GM23248 (cell line): ENCODE measurements at regions not wholly inside any gene's neighbourhood (a gene's known extent, or its start where the extent isn't known, plus 50 kb on each side); places are given as distances from the start of the nearest gene placed in this dataset.
"Not testable (repeated sequence)": the region's sequence is repeated elsewhere in the genome, so short reads cannot be mapped to it uniquely, and the experiment has no call there.

Experiments used
- DNase-seq: peaks from one replicate; pipeline ENCODE4 v3.0.0-alpha.2; 2015
- H2AFZ ChIP-seq: fragments of 200-600 bp; sonication (generic); 2 replicates; pipeline ENCODE4 v1.6.1; 2016; ENCODE audit warnings: antibody characterized with exemption
- H3F3A ChIP-seq: fragments of 200-600 bp; sonication (generic); 2 replicates; pipeline ENCODE4 v1.6.1; 2016; ENCODE audit warnings: mild to moderate bottlenecking, antibody characterized with exemption, mixed run types; ENCODE audit not compliant: insufficient read depth
- H3K27ac ChIP-seq: fragments of 200-600 bp; sonication (generic); 2 replicates; pipeline ENCODE4 v1.5.1; 2016; ENCODE audit warnings: mild to moderate bottlenecking
- H3K27me3 ChIP-seq: fragments of 200-600 bp; sonication (generic); replicated peaks from 2 replicates; pipeline ENCODE4 v1.6.1; 2016; ENCODE audit warnings: mild to moderate bottlenecking; ENCODE audit not compliant: insufficient read depth
- H3K36me3 ChIP-seq: fragments of 200-600 bp; sonication (generic); 2 replicates; pipeline ENCODE4 v1.6.1; 2016; ENCODE audit warnings: low read depth, mild to moderate bottlenecking
- H3K4me1 ChIP-seq: fragments of 200-600 bp; sonication (generic); 2 replicates; pipeline ENCODE4 v1.6.1; 2016; ENCODE audit warnings: mild to moderate bottlenecking; ENCODE audit not compliant: insufficient read depth
- H3K4me2 ChIP-seq: fragments of 200-600 bp; sonication (generic); one replicate; pipeline ENCODE4 v1.6.1; 2016; ENCODE audit warnings: mild to moderate bottlenecking; ENCODE audit not compliant: unreplicated experiment
- H3K4me3 ChIP-seq: fragments of 200-600 bp; sonication (generic); 2 replicates; pipeline ENCODE4 v1.5.1; 2016; ENCODE audit warnings: mild to moderate bottlenecking
- H3K79me2 ChIP-seq: fragments of 200-600 bp; sonication (generic); 2 replicates; pipeline ENCODE4 v1.6.1; 2016; ENCODE audit warnings: mild to moderate bottlenecking; ENCODE audit not compliant: insufficient read depth
- H3K9ac ChIP-seq: fragments of 200-600 bp; sonication (generic); 2 replicates; pipeline ENCODE4 v1.6.1; 2016; ENCODE audit warnings: mild to moderate bottlenecking
- H3K9me2 ChIP-seq: fragments of 200-600 bp; sonication (generic); 2 replicates; pipeline ENCODE4 v1.6.1; 2016; ENCODE audit warnings: mixed run types, mild to moderate bottlenecking, moderate library complexity; ENCODE audit not compliant: insufficient read depth
- H3K9me3 ChIP-seq: fragments of 200-600 bp; sonication (generic); one replicate; pipeline ENCODE4 v1.6.1; 2017; ENCODE audit warnings: low read depth
- H4K20me1 ChIP-seq: fragments of 200-600 bp; sonication (generic); 2 replicates; pipeline ENCODE4 v1.6.0; 2016; ENCODE audit not compliant: insufficient read depth
- EZH2 ChIP-seq: fragments of 200-600 bp; sonication (generic); IDR thresholded peaks from 2 replicates; pipeline ENCODE4 v1.6.1; 2018; ENCODE audit warnings: antibody characterized with exemption, mild to moderate bottlenecking; ENCODE audit not compliant: insufficient read depth, poor library complexity, severe bottlenecking
- EZH2phosphoT487 ChIP-seq: fragments of 200-600 bp; sonication (generic); IDR thresholded peaks from 2 replicates; pipeline ENCODE4 v1.6.1; 2018; ENCODE audit warnings: antibody characterized with exemption, moderate library complexity, mild to moderate bottlenecking, low read depth; ENCODE audit not compliant: insufficient read depth
- WGBS, 2 experiments: methylation state at CpG; one replicate each; pipeline ENCODE4 v1.1.6; 2015 to 2017; ENCODE audit warnings: low lambda C conversion rate in 2 of 2, low coverage in 1 of 2; ENCODE audit errors: missing lambda C conversion rate in 2 of 2; 5-methylcytosine and 5-hydroxymethylcytosine counted together
- in situ Hi-C: fragments of 300-500 bp; cut with MboI; formaldehyde crosslinking; loops from 2 replicates; pipeline ENCODE4 v1.15.0; 2020

GRCh38 chr6:76886900-76887299, 576.4 kb downstream of the HTR1B start:
- WGBS, 2 experiments = 57 to 61% methylated on average over 3 of the region's 3 CpGs
- Histone ChIP-seq H2AFZ (no peak overlapping the region), H3K9me2 (no peaks in the 10 kb centered on the region), H3K4me1 (peaks cover 9% of the 10 kb centered on the region; the same call in 1 of the 2 replicates), H3K36me3 (no peaks in the 10 kb centered on the region), H3K79me2 (no peaks in the 10 kb centered on the region), H3K9ac (no peak overlapping the region), H3K27me3 (no peaks in the 10 kb centered on the region), H3K4me2 (no peak overlapping the region), H4K20me1 (no peaks in the 10 kb centered on the region), H3K4me3 (no peak overlapping the region), H3K27ac (no peak overlapping the region), H3K9me3 (no peaks in the 10 kb centered on the region), H3F3A (no peaks in the 10 kb centered on the region; the same call in 1 of the 2 replicates)
- in situ Hi-C loops = no loop called here
- TF ChIP-seq EZH2phosphoT487 = no peak
- no peak for TF ChIP-seq EZH2
- no peak for DNase-seq

DNA sequence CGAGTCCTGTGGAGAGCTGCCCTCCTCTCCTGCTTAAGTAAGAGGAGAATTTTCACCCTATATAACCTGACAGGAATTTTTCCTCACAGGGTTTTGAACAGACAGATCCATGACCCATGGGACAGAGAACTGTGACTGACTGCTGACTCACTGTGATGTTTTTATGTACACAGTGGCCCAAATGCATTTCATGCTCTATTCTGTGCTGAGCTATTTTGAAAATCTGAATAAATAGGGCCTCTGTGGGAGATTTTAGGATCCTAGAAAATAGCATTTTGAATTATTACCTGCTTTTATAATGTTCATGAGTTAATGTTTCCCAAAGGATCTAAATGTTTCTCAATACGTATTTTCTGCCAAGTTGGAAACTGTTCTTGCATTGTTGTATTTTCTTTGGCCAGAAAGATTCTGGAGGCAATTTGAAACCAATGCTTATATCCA, 577.4 kb downstream of the HTR1B start:
- Histone ChIP-seq H3K9ac (no peak overlapping the region), H3K27me3 (no peaks in the 10 kb centered on the region), H3K4me2 (peak overlapping the region; percentile 17), H3K9me2 (no peaks in the 10 kb centered on the region), H3K4me3 (no peak overlapping the region), H3K27ac (no peak overlapping the region), H3K36me3 (no peaks in the 10 kb centered on the region), H3K4me1 (peaks cover 9% of the 10 kb centered on the region; the same call in 1 of the 2 replicates), H3K9me3 (no peaks in the 10 kb centered on the region), H3F3A (no peaks in the 10 kb centered on the region; the same call in 1 of the 2 replicates), H4K20me1 (no peaks in the 10 kb centered on the region), H3K79me2 (no peaks in the 10 kb centered on the region), H2AFZ (no peak overlapping the region)
- peak; percentile 50 for DNase-seq
- in situ Hi-C loops = no loop called here
- TF ChIP-seq EZH2 = no peak
- no peak for TF ChIP-seq EZH2phosphoT487
- 12 to 17% methylated on average over 2 of the region's 2 CpGs for WGBS, 2 experiments

- WGBS, 2 experiments = 61 to 71% methylated on average over 1 of the region's 1 CpG
Observed at GRCh38 chr6:76881414-76881813, 581.9 kb downstream of the HTR1B start.

GRCh38 chr6:76876922-76877553, 586.3 kb downstream of the HTR1B start:
- in situ Hi-C loops = no loop called here
- Histone ChIP-seq H3K9ac (no peak overlapping the region), H3K4me2 (no peak overlapping the region), H3F3A (no peaks in the 10 kb centered on the region), H3K4me1 (peaks cover 4% of the 10 kb centered on the region; the same call in 1 of the 2 replicates), H3K27ac (no peak overlapping the region), H3K9me2 (no peaks in the 10 kb centered on the region), H4K20me1 (no peaks in the 10 kb centered on the region), H3K79me2 (no peaks in the 10 kb centered on the region), H2AFZ (no peak overlapping the region), H3K27me3 (no peaks in the 10 kb centered on the region), H3K36me3 (no peaks in the 10 kb centered on the region), H3K4me3 (no peak overlapping the region), H3K9me3 (no peaks in the 10 kb centered on the region)
- DNase-seq = peak; percentile 24
- TF ChIP-seq EZH2 = no peak
- no peak for TF ChIP-seq EZH2phosphoT487
- WGBS, 2 experiments = 48 to 49% methylated on average over 8 to 9 of the region's 10 CpGs

More at GRCh38 chr6:76881414-76881813, 581.9 kb downstream of the HTR1B start:
- no peak for DNase-seq
- Histone ChIP-seq H3K9ac (no peak overlapping the region), H2AFZ (no peak overlapping the region), H3K9me3 (no peaks in the 10 kb centered on the region), H4K20me1 (no peaks in the 10 kb centered on the region), H3K4me3 (no peak overlapping the region), H3K36me3 (no peaks in the 10 kb centered on the region), H3F3A (no peaks in the 10 kb centered on the region; the same call in 1 of the 2 replicates), H3K9me2 (no peaks in the 10 kb centered on the region), H3K27ac (no peak overlapping the region), H3K4me1 (peaks cover 13% of the 10 kb centered on the region), H3K4me2 (no peak overlapping the region), H3K27me3 (no peaks in the 10 kb centered on the region), H3K79me2 (no peaks in the 10 kb centered on the region)
- in situ Hi-C loops = no loop called here
- TF ChIP-seq EZH2phosphoT487 = no peak
- TF ChIP-seq EZH2 = no peak

DNA sequence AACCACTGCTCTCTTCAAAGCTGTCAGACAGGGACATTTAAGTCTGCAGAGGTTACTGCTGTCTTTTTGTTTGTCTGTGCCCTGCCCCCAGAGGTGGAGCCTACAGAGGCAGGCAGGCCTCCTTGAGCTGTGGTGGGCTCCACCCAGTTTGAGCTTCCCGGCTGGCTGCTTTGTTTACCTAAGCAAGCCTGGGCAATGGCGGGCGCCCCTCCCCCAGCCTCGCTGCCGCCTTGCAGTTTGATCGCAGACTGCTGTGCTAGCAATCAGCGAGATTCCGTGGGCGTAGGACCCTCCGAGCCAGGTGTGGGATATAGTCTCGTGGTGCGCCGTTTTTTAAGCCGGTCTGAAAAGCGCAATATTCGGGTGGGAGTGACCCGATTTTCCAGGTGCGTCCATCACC, 586.9 kb downstream of the HTR1B start:
- H3K9me2 ChIP-seq, H3K27ac ChIP-seq, H3K36me3 ChIP-seq, H3K9me3 ChIP-seq, H3K4me2 ChIP-seq, H3K4me3 ChIP-seq, H3F3A ChIP-seq, DNase-seq, in situ Hi-C loops, H2AFZ ChIP-seq, H3K4me1 ChIP-seq, H4K20me1 ChIP-seq, H3K9ac ChIP-seq, H3K79me2 ChIP-seq, H3K27me3 ChIP-seq: not testable (repeated sequence)
- 77% methylated on average over 13 of the region's 18 CpGs; no CpG with 5 or more reads in 1 of the 2 experiments for whole genome bisulfite sequencing, 2 experiments
